HG02642 (cell line): ENCODE measurements at regions not wholly inside any gene's neighbourhood (a gene's known extent, or its start where the extent isn't known, plus 50 kb on each side); places are given as distances from the start of the nearest gene placed in this dataset.

ENCODE experiments used
- ATAC-seq: cut with Tn5 transposase; IDR thresholded peaks from one replicate; pipeline ENCODE4 v1.9.1; 2021; ENCODE audit warnings: mild to moderate bottlenecking; ENCODE audit not compliant: unreplicated experiment, poor library complexity

DNA sequence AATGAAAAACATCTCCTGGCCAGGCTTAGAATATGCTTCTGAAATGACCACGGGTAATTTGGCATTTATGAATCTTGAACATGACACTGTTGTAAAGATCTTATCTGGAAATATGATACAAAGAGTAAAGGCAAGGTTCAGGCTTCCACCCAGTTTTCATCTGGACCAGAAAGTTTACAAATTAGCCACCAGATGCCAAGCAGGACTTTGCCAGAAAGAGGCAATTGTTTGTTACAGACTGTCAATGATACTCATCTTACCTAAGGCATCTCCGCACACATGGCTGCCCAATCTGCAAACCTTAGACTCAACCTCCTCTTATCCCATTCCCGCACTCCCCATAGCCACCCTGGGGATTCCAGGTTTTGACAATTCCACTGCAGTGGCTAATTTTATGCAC is 795.3 kb downstream of the TYW1 start:
- no peak for ATAC-seq

DNA sequence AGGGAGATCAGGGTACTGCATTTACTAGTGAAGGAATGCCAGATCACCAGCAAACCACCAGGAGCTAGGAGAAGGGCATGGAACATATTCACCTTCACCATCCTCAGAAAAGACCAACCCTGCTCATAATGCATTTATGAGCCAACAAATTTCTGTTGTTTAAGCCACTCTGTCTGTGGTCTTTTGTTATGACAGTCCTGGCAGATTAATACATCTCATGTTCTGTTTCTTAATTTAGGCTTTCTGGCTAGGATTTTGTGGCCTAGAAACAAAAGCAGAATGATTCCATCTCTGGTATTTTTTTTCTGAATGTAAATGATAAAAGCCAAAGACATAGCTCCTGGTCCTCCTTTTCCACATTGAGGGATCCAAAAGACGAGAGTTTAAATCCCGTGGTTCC is 797.9 kb downstream of the TYW1 start:
- no peak for ATAC-seq

DNA sequence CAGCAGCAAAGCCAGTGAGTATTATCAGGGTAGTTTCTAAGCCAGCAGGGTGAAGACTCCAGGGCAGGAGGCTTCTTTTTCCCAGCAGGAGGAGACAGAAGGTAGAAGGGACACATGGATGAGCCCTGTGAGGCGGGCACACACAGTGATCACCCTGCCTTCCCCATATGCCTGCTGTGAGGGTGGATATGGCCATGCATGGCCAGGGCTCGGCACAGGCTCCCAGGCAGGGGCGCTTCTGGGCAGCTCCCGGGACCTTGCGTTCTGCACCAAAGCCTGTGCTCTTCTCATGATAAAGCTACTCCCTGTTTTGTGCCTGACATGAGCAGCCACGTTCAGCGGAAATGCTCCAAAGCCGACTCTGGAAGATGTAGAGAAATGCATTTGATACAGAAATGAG is 807.2 kb downstream of the TYW1 start:
- ATAC-seq = no peak

DNA sequence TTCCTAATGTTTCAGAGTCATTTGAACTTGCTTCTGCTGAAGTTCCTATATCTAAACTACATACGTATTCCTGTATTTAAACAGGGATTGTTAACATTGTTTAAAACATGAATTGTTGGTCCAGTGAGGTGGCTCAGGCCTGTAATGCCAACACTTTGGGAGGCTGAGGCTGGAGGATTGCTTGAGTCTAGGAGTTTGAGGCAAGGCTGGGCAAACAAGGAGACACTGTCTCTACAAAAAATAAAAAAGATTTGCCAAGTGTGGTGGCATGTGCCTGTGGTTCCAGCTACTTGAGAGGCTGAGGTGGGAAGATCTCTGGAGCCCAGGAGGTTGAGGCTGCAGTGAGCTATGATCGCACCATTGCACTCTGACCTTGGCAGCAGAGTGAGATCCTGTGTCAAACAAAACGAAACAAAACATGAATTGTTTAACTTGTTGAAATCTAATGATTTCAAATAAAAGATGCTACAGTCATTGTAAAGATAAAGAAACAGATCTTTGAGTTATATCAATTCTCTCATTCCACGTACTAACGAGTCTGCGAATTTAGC is 809.4 kb downstream of the TYW1 start:
- no peak for ATAC-seq

DNA sequence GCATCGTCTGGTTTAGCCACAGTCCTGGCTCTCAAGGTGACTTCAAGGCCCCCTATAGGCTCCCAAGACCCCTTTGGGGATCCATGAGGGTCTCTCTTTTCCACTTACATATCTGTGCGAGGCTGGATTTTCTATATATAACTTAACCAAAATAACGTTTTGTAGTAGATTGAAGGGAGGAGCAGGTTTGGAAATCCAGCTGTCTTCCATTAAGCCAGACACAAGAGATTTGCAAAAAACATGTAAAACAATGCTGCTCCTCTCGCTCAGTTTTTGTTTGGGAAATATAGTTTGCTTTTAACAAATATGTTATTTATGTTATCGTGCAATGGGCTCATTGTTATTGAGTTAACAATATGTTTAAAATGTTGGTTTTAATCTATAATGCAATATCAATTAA is 811.2 kb downstream of the TYW1 start:
- no peak for ATAC-seq

DNA sequence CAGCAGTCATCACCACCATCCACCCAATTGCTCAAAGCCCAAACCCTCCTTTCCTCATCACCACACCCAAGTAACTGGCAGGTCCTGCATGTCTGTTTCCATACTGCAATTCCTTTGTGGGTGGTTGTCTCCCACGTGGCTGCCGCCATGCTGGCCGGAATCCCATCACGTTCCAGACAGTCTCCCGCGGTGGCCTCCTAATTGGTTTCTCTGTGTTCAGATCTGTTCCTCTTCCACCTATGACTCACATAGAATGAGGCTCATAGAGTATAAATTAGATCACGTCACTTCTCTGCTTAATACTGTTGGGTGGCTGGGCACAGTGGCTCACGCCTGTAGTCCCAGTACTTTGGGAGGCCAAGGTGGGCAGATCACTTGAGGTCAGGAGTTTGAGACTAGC is 813.0 kb downstream of the TYW1 start:
- ATAC-seq = no peak

DNA sequence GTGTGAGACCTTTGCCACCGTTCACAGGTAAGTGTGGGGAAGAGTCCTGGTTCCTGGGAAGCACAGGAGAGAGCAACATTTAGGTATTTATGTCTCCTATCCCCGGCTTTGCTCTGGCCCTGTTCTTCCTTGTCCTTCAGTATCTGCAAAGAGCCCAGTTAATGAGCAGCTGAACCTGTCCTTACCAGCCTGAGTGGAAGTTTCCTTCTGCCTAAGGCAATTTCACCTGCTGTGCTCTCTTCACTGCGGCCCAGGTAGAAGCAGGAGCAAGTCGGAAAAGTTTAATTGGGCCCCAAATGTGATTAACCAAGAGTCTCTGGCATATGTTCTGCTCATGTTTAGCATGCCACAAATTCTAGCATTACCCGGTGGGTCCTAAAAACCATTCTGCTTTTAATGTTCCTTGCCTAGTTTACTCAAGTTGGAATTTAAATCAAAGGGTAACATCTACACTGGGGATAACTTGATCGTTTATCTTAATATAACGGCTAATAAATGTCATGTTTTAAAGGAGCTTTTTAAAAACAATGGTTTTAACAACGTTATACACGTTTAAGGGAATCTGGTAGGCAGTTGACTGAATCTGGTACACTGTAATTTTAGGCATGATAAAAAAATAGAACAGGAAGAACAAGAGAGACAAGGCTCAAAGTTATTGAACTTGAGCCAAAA is 817.1 kb downstream of the TYW1 start:
- no peak for ATAC-seq

DNA sequence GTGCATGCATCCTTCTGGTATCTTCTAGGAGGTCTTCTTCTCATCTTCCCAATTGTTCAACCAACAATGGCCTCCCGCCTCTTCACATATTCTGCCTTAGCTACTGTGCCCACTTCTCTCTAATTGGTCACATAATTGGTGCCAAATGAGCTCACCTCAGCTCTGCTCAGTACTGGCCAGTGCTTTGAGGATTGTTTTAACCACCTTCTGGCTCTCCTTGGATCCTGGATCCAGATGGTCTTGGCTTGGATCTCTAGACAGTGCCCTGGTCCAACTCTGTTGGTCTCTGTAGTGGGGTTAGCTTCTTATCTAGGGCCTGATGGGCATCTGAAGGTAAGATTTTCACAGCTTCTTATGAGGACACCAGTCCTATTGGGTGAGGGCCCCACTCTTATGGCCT is 820.8 kb downstream of the TYW1 start:
- no peak for ATAC-seq

DNA sequence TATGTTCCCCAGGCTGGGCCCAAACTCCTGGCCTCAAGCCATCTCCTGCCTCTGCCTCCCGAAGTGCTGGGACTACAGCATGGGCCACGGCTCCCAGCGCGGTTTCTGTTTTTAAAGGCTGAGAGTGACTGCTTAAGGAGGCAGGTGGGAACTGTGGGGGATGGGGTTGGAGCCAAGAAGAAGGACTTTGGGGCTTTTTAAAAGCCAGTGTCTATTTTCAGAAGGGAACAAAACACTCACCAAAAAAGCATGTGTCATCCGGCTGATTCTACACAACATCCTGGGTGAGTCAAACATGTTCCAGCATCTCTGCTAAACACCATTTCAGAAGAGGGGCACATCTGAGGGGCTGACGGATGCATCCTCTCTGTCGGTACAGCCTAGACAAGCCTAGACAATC is 824.5 kb downstream of the TYW1 start:
- ATAC-seq = no peak

DNA sequence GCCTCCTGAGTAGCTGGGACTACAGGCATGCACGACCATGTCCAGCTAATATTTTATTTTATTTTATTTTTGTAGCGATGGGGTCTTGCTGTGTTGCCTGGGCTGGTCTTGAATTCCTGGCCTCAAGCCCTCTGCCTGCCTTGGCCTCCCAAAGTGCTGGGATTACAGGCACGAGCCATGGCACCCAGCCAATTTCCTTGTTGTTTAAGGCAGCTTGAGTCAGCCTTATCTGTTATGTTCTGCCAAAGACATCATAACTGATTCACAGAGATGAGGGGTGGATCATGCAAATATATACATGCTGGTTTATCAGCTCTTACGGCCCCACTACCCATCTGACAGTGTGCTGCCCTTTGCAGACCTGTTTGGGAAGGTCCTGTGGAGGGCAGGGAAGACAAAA is 826.7 kb downstream of the TYW1 start:
- ATAC-seq = no peak

DNA sequence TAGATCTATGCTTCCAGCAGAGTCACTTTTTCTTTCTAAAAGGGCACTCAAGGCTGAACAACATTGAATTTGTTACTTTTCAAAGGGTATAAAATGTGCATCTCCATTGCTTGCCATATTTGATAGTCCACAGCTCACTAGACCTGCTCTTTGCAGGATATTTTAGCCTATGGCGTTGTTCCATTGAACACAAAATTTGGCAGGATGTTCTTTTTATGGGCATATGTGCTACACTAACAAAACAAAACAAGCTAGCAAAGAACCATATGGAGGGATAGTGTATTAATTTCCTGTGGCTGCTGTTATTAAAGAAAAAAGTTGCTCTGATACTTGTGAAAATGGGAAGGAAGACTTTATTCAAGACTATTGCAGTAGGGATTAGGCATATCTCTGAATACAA is 828.7 kb downstream of the TYW1 start:
- ATAC-seq = no peak

DNA sequence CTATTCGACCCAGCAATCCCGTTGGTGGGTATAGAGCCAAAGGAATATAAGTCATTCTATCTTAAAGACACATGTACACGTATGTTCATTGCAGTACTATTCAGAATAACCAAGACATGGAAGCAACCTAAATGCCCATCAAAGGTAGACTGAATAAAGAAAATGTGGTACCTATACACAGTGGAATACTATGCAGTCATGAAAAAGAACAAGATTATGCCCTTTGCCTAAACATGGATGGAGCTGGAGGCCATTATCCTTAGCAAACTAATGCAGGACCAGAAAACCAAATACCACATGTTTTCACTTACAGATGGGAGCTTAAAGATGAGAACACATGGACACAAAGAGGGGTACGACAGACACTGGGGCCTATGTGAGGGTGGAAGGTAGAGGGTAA is 845.3 kb downstream of the TYW1 start:
- no peak for ATAC-seq

DNA sequence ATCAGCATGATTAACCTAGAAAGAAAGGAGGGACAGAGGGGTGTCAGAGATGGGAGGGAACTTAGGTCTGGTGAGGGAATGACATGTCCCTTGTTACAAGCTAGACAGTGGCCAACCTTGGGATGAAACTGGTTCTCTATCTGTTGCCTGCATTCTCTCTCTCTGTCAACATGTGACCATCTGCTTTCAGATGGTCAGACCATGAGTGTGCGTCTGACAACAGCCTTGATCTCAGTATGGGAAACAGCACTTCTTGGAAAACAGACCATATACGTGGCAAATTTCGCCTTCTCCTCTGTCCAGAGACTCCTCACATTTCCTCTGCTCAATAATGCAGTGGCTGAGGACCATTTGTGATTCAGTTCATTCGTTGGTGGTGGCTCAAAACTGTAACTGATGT is 845.9 kb downstream of the TYW1 start:
- ATAC-seq = no peak

DNA sequence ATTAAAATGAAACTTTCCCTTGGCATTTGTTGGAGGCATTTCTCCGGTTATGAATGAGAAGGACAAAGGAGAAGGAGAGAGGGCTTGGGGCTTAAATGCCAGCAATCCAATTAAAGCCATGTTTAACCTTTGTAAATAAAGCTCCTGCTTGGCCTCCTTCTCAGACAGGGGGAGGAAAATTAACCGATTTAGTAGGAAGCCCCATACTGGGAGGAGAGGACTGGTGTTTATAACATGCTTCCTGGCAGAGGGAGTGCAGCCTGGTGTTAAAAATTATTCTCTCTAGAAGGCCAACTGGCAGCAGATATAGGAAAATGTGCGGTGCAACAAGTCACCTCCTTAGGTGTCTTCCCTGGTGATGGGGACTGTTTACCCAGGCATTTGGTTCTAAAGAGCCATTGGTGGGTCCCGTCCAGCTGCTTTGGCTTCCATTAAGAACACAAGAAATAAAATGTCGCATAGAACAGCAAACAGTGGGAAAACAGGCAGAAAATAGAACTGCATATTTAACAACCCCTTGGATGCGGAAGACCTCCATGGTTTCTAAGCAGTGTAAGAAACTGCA is 846.5 kb downstream of the TYW1 start:
- no peak for ATAC-seq

DNA sequence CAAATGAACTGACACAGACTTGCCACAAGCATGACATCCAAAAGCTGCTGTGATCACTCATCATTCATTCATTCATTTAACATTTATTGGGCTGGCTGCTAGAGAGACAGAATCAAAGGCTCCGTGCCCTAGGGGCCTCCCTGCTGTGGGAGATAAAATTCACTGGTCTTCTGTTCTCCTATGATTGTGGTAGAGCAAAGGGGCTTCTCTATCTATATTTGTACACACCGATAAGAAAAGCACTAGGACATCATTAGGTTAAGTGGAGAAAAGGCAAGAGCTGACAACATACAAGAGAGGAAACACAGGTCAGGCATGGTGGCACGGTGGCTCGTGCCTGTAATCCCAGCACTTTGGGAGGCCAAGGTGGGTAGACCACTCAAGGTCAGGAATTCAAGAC is 847.0 kb downstream of the TYW1 start:
- ATAC-seq = no peak

DNA sequence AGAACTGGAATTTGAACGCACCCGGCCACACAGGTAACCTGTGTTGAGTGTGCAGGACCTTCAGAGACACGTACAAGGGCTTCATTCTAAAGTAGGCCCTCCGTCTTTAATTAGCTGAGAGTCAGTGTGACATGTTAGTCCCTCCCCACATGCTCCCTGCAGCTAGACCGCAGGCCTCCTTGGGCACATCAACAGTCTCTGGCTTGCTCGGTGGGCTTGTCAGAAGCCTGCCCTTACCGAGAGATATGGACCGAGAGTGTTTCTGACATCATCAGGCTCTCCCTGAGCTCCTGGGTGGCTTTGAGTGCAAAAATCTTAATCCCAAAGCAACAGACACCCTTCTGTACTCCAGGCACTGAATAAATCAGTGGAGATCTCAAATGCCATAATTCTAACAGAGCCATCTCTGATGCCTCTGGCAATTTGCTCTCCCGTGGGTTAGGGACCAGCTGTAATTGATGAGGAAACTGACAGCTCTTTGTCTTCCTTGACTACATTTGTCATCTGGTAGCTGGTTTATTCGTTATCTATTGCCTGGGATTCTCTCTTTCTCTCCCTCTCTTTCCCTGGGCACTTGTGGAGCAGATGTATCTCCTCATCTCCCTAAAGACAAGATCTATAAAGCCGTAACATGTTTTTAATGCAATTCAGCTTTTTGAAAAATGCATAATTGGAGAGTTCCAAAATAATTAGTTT is 850.6 kb downstream of the TYW1 start:
- ATAC-seq = no peak

DNA sequence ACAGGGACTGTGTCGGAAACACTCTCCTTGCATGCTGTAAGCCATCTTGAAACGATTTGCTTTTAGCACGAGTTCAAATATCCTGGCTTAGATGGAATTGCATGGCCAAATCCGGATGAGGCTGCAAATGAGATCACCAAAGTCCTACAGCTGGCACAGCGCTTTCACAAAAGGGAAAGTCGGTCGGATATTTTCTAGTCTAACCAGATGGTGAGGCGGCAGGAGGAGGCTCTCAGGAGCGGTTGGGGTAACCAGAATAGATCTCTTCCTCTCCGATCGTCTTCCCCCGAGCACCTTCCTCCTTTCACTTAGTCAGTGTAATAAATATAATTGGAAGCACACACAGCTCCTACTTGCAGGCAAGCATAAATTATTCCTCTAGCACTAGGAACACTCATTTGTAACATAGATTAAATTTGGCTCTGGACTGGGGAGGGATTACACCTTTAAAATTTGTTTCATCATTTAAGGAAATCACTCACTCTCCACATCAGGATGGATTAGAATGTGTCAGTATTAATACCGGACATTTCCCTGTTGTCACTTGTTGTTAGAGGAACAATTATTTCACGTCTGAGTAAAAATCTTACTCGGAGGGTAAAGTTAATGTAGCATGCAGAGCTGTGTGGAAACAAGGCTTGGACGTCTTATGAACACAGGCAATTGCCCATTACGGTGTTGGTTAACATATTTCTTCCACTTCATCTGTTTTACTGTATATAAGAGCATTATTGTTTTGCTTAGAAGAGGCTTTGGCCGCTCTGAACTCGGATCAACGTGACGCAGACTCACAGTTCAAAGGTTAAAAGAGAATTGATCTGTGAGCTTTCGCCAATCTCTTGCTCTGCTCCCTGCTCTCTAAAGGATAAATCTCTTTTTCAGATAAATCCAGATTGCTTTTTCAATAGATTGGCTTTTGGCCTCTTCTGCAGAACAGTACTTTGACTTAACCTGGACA is 857.9 kb downstream of the TYW1 start:
- no peak for ATAC-seq

DNA sequence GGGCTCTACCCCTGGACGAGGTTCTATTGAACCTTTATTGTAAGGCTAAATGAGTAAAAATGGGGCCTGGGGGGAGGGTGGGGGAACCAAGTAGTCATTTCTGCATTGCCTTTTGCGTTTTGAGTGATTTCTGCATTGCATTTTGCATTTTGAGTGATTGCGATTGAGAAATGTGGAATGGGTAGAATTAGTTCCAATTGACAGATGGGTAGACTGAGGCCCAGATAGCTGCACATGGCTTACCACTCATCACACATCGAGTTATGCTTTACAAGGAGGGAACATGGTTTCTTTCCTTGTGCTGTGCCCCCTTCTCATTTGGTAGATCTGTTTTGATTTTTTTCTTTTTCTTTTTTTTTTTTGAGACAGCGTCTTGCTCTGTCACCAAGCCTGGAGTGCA is 858.7 kb downstream of the TYW1 start:
- no peak for ATAC-seq

DNA sequence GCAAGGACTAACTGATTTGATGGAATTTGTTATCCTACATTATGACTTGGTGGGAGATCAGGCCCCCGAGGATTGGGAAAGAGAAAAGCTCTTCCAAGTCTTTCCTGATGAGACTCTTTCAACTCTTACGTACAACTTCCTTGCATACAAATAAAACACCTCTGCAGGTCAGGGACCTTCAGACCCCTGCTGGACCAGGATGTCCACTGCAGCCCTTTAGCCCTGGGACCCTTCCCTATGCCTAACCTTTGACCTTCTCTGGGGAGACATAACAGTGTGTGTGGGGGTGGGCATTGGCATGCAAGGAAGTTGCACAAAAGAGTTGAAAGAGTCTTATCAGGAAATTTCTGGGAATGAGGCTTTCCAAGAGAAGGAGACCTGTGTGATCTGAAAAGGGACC is 859.4 kb downstream of the TYW1 start:
- no peak for ATAC-seq

DNA sequence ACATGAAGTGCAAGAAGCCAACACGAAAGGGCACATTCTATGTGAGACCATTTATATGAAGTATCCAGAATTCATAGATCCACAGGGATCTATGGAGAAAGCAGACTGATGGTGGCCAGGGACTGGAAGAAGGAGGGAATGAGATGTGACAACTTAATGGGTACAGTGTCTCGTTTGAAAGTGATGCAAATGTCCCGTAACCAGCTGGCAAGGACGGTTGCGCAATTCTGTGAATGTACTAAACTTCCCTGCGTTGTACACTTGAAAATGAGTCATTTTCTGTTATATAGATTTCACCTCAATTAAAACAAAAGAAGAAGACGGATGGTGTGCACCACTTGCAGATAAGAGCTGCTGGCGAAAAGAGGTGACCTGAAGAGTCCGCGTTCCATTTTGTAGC is 861.1 kb downstream of the TYW1 start:
- ATAC-seq = no peak

DNA sequence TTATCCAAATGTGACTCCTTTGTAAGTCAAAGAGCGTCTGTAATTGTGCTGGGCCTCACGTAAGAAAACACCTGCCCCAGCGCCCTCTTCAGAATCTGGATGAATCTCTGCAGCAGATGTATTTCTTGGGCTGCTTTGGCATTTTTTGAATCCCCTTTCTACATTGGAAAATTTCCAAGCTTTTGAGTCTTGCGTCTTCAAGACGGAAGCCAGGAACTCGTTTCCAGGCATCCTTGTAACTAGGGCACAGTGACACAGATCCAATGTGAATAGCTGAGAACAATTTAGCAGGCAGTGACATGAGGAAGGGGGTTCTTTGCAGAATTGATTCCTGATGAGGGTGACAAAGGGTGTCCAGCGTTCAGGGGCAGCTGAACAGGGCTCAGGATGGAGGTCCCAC is 862.3 kb downstream of the TYW1 start:
- no peak for ATAC-seq
